ENCODE measurements at regions not wholly inside any gene's neighbourhood (a gene's known extent, or its start where the extent isn't known, plus 50 kb on each side); places are given as distances from the start of the nearest gene placed in this dataset.

DNA sequence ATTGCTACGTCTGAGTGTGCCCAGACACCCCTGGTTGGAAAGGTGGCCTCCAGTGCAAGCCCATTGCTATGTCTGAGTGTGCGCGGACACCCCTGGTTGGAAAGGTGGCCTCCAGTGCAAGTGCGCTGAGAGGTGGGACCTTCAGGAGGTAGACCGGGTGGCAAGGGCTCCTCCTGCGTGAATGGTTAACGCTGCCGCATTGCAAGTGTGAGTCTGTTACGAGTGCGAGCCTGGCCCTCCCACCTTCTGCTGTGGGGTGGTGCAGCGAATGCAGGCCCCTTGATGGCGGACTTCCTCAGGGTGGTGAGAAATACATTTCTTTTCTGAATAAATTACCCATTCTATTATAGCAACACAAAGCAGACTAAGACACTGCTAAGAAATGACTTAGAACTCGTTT lies 208.8 kb downstream of the DLL1 start:
- H3K27me3 ChIP-seq, result no peaks in the 10 kb centered on the region
- H3K4me3 ChIP-seq, result no peak overlapping the region
- H3K4me1 ChIP-seq, result peaks cover 0 to 28% (median 7%) of the 10 kb centered on the region in 3 donors
- ATAC-seq, result no peak
- TF ChIP-seq POLR2A (IDR thresholded peaks at IDR 0.05) (no peak), POLR2AphosphoS5 (IDR thresholded peaks at IDR 0.05) (no peak), EP300 (IDR thresholded peaks at IDR 0.05) (no peak)
- TF ChIP-seq, protein P1, sequence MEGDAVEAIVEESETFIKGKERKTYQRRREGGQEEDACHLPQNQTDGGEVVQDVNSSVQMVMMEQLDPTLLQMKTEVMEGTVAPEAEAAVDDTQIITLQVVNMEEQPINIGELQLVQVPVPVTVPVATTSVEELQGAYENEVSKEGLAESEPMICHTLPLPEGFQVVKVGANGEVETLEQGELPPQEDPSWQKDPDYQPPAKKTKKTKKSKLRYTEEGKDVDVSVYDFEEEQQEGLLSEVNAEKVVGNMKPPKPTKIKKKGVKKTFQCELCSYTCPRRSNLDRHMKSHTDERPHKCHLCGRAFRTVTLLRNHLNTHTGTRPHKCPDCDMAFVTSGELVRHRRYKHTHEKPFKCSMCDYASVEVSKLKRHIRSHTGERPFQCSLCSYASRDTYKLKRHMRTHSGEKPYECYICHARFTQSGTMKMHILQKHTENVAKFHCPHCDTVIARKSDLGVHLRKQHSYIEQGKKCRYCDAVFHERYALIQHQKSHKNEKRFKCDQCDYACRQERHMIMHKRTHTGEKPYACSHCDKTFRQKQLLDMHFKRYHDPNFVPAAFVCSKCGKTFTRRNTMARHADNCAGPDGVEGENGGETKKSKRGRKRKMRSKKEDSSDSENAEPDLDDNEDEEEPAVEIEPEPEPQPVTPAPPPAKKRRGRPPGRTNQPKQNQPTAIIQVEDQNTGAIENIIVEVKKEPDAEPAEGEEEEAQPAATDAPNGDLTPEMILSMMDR (IDR thresholded peaks at IDR 0.05), result no peak
- peak overlapping the region in 1 of 4 donors; percentile 64 for H3K27ac ChIP-seq
- no peaks in the 10 kb centered on the region for H3K36me3 ChIP-seq
- no peaks in the 10 kb centered on the region for H3K9me3 ChIP-seq
- 95% methylated on average over 4 of the region's 13 CpGs; no CpG with 5 or more reads in 1 of the 2 donors for WGBS, 2 donors (ENCODE audit: low coverage in 1 of 2)

DNA sequence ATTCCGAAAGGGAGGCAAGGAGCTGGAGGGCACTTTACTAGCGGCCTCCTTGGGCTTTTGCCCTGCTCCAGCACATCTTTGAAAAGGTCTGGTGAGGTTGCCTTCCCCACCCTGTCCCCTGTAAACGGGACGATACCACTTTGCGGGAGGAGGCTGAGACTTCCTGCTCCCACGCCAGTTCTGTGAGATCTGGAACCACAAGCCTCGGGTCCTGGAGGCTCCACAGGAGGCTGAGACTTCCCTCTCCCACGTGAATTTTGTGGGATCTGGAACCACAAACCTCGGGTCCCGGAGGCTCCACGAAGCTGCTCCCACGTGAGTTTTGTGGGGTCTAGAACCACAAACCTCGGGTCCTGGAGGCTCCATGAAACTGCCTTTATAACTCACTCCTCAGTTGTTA lies 209.3 kb downstream of the DLL1 start:
- no peak for ATAC-seq
- TF ChIP-seq POLR2A (IDR thresholded peaks at IDR 0.05) (no peak), EP300 (IDR thresholded peaks at IDR 0.05) (no peak), POLR2AphosphoS5 (IDR thresholded peaks at IDR 0.05) (no peak)
- TF ChIP-seq, protein P1 (IDR thresholded peaks at IDR 0.05), result no peak
- Histone ChIP-seq H3K36me3 (no peaks in the 10 kb centered on the region), H3K4me3 (no peak overlapping the region), H3K27me3 (no peaks in the 10 kb centered on the region), H3K4me1 (peaks cover 0 to 23% (median 2%) of the 10 kb centered on the region in 3 donors), H3K9me3 (no peaks in the 10 kb centered on the region), H3K27ac (peak overlapping the region in 1 of 4 donors; percentile 64)
- 83 to 87% methylated on average over 7 to 8 of the region's 13 CpGs for WGBS, 2 donors (ENCODE audit: low coverage in 1 of 2)

DNA sequence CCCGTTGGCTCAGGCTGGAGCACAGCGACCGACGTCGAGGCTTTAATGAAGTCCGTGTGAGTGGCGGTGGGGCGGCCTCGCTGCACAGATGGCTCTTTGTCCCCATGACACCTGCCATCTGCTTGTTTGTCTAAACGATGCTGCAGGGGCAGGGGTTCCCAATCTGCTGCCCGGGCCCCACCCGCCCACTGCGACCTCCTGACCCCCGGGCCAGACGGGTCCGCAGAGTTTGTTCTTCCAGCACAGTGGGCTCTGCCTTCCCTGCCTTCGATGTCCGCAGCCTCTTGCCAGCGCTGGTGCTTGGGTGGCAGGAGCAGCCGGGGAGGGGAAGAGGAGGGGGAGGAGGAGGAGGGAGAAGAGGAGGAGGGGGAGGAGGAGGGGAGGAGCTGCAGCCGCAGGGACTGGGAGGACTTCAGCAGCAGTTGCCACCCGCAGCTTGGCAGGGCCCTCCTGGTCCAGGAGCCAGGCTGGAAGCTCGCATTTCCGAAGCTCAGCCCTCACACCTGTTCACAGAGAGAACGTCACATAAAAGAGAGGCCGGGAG lies 210.0 kb downstream of the DLL1 start:
- no peaks in the 10 kb centered on the region for H3K27me3 ChIP-seq
- peaks cover 0 to 20% (median 0%) of the 10 kb centered on the region in 3 donors for H3K4me1 ChIP-seq
- TF ChIP-seq, protein P1 (IDR thresholded peaks at IDR 0.05), result no peak
- TF ChIP-seq POLR2AphosphoS5 (IDR thresholded peaks at IDR 0.05) (no peak), POLR2A (IDR thresholded peaks at IDR 0.05) (no peak), EP300 (IDR thresholded peaks at IDR 0.05) (no peak)
- ATAC-seq, result no peak
- WGBS, 2 donors (ENCODE audit: low coverage in 1 of 2), result 34 to 52% methylated on average over 4 to 5 of the region's 26 CpGs
- no peak overlapping the region for H3K4me3 ChIP-seq
- H3K9me3 ChIP-seq, result no peaks in the 10 kb centered on the region
- H3K27ac ChIP-seq, result peak overlapping the region in 1 of 4 donors; percentile 64
- no peaks in the 10 kb centered on the region for H3K36me3 ChIP-seq

- peaks cover 0 to 14% (median 0%) of the 10 kb centered on the region in 3 donors for H3K4me1 ChIP-seq
- H3K27ac ChIP-seq, result peak overlapping the region in 1 of 4 donors; percentile 64
- 61% methylated on average over 3 of the region's 24 CpGs; no CpG with 5 or more reads in 1 of the 2 donors for WGBS, 2 donors (ENCODE audit: low coverage in 1 of 2)
- no peak overlapping the region for H3K4me3 ChIP-seq
- H3K36me3 ChIP-seq, result no peaks in the 10 kb centered on the region
- no peaks in the 10 kb centered on the region for H3K9me3 ChIP-seq
- ATAC-seq, result no peak
- H3K27me3 ChIP-seq, result no peaks in the 10 kb centered on the region
- TF ChIP-seq POLR2AphosphoS5 (IDR thresholded peaks at IDR 0.05), result no peak
- TF ChIP-seq POLR2A (IDR thresholded peaks at IDR 0.05), result no peak
- TF ChIP-seq, protein P1 (IDR thresholded peaks at IDR 0.05), result no peak
- no peak for TF ChIP-seq EP300 (IDR thresholded peaks at IDR 0.05)
Measured at GRCh38 chr6:170080169-170080827, 210.6 kb downstream of the DLL1 start.

Measured in gastroesophageal sphincter (tissue), 4 donors.